Heart left ventricle (tissue), 16 donors: ENCODE measurements at regions not wholly inside any gene's neighbourhood (a gene's known extent, or its start where the extent isn't known, plus 50 kb on each side); places are given as distances from the start of the nearest gene placed in this dataset.

Source experiments
- ATAC-seq, 4 donors: fragments of 200-7000 bp; cut with Tn5 transposase; one replicate each; pipeline ENCODE4 v1.9.1; 2020 to 2022; ENCODE audit warnings: moderate library complexity in 4 of 4, mild to moderate bottlenecking in 3 of 4, moderate number of reproducible peaks in 1 of 4
- DNase-seq, 5 donors: peaks; one replicate each; pipeline ENCODE4 v3.0.0-alpha.2; 2020
- H3K27ac ChIP-seq, 12 donors: fragments of 200-600 bp; sonication (generic) in 4 of 12; one replicate each; pipeline versions ENCODE4 v1.5.0 to v1.8.0; 2016 to 2022; ENCODE audit warnings: mild to moderate bottlenecking in 2 of 12
- H3K27me3 ChIP-seq, 9 donors: fragments of 200-600 bp; sonication (generic) in 2 of 9; one replicate each; pipeline versions ENCODE4 v1.5.1 to v1.8.0; 2016 to 2022; ENCODE audit warnings: mild to moderate bottlenecking in 3 of 9
- H3K36me3 ChIP-seq, 9 donors: fragments of 200-600 bp; sonication (generic) in 2 of 9; one replicate each; pipeline versions ENCODE4 v1.5.0 to v1.8.0; 2018 to 2022; ENCODE audit warnings: mild to moderate bottlenecking in 2 of 9
- H3K4me1 ChIP-seq, 12 donors: fragments of 200-600 bp; sonication (generic) in 4 of 12; one replicate each; pipeline versions ENCODE4 v1.5.0 to v1.8.0; 2016 to 2022; ENCODE audit warnings: mild to moderate bottlenecking in 3 of 12
- H3K4me3 ChIP-seq, 12 donors: fragments of 200-600 bp; sonication (generic) in 4 of 12; one replicate each; pipeline versions ENCODE4 v1.5.0 to v1.8.0; 2017 to 2022; ENCODE audit warnings: mild to moderate bottlenecking in 9 of 12, moderate library complexity in 4 of 12
- H3K9me3 ChIP-seq, 12 donors: fragments of 200-600 bp; sonication (generic) in 4 of 12; one replicate each; pipeline versions ENCODE4 v1.5.0 to v1.8.0; 2016 to 2022; ENCODE audit warnings: mild to moderate bottlenecking in 1 of 12
- POLR2A ChIP-seq, 2 donors: fragments of 450-650 bp; IDR thresholded peaks; one replicate each; pipeline ENCODE4 v1.6.1; 2017; ENCODE audit warnings: antibody characterized with exemption in 2 of 2, mild to moderate bottlenecking in 2 of 2, moderate library complexity in 2 of 2
- WGBS, 4 donors: extraction: QIAGEN DNeasy Blood & Tissue Kit in 2 of 4; methylation state at CpG; one replicate each; pipeline versions ENCODE4 v1.1.5 to v1.1.7; 2013 to 2018; 5-methylcytosine and 5-hydroxymethylcytosine counted together
- intact Hi-C, 10 donors: fragments of 100-400 bp; cut with DNase I; formaldehyde crosslinking; loops; one replicate each; pipeline versions ENCODE4 v1.11.1 to v1.14.2; 2022
- TF ChIP-seq, protein P1 (sequence below), 12 donors: fragments of 200-600 bp; sonication (generic) in 4 of 12; IDR thresholded peaks; one replicate each; pipeline versions ENCODE4 v1.5.0 to v1.8.0; 2018 to 2022; ENCODE audit warnings: antibody characterized with exemption in 12 of 12, mild to moderate bottlenecking in 5 of 12
- donor health status: ischemic (EF 13 %, LVEDD 7.1; RV severe dilation, severe dysfunction).
- donor health status: healthy with polysubstance abuse.
- donor health status: DM: no; HTN: yes; CAD: no.
- donor health status: DM: no; HTN: no; CAD: no.
- donor health status: ischemic (EF 25% LVEDD 6.9; RV normal size, moderate dysfunction).
- donor health status: ischemic (EF 25% LVEDD 5.7; RV mildly dilated, moderate dysfunction).
- donor health status: healthy.
- donor health status: DM: yes; HTN: yes; CAD: no.
- donor health status: ischemic (EF 35%, LVEDD 5.7; RV mildly dilated, moderate dysfunction).
- donor health status: nonischemic (EF 11% LVEDD 7.7; RV severe dilation, severe dysfunction).
- donor health status: DM: yes; HTN: yes; CAD: no.
- donor health status: PGD.
- donor health status: ischemic (EF 29% LVEDD 5.4; RV normal size, mild dysfunction).
- donor health status: nonischemic (EF 23%, LVEDD 6.1; RV moderate dilation, normal function).

DNA sequence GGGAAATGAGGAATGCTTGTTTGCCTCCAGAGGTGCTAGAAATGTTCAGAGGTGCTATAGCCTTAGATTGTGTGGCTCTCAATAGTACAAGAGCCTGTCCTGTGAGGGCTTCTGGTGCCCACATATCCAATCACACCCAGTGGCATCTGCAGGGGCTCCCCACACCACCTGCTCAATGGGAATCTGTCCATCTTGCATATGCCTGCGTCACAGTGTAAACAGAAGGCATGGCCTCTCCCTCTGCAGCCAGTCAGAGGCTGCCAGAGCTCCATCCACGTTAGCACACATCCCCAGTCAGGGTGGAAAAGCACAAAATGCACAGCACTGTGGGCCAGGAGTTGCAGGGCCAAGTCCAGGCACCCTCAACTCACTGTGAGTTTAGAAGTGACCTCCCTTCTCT lies 113.6 kb upstream of the GRIK3 start:
- ATAC-seq (no peak), DNase-seq (no peak)
- Histone ChIP-seq H3K9me3 (no peaks in the 10 kb centered on the region), H3K27me3 (peaks cover 0 to 15% (median 0%) of the 10 kb centered on the region in 9 donors), H3K27ac (no peak overlapping the region), H3K4me3 (no peak overlapping the region), H3K36me3 (no peaks in the 10 kb centered on the region), H3K4me1 (peaks cover 0 to 6% (median 0%) of the 10 kb centered on the region in 12 donors)
- intact Hi-C loops, result no loop called here
- TF ChIP-seq, protein P1, sequence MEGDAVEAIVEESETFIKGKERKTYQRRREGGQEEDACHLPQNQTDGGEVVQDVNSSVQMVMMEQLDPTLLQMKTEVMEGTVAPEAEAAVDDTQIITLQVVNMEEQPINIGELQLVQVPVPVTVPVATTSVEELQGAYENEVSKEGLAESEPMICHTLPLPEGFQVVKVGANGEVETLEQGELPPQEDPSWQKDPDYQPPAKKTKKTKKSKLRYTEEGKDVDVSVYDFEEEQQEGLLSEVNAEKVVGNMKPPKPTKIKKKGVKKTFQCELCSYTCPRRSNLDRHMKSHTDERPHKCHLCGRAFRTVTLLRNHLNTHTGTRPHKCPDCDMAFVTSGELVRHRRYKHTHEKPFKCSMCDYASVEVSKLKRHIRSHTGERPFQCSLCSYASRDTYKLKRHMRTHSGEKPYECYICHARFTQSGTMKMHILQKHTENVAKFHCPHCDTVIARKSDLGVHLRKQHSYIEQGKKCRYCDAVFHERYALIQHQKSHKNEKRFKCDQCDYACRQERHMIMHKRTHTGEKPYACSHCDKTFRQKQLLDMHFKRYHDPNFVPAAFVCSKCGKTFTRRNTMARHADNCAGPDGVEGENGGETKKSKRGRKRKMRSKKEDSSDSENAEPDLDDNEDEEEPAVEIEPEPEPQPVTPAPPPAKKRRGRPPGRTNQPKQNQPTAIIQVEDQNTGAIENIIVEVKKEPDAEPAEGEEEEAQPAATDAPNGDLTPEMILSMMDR (IDR thresholded peaks at IDR 0.05), result no peak
- no peak for TF ChIP-seq POLR2A (IDR thresholded peaks at IDR 0.05)
- 35 to 48% (median 41%) methylated on average over 2 of the region's 2 CpGs for WGBS, 4 donors

DNA sequence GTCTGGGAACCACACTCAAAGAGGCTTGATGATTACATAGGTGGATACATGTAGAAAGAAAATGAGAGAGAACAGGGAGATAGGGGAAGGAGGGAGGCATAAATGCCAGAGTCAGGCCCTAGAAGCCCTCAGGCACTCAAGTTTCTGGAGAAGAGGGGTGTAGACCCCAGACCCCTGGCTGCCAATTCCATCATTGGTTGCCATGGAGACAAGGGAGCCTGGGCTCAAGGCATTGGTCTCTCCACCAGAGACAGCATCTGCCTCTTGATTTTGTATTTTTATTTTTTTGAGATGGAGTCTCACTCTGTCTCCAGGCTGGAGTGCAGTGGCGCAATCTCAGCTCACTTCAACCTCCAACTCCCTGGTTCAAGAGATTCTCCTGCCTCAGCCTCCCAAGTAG lies 114.3 kb upstream of the GRIK3 start:
- H3K4me3 ChIP-seq, result no peak overlapping the region
- H3K9me3 ChIP-seq, result no peaks in the 10 kb centered on the region
- no peak overlapping the region for H3K27ac ChIP-seq
- intact Hi-C loops, result no loop called here
- DNase-seq (no peak), ATAC-seq (no peak)
- H3K27me3 ChIP-seq, result peaks cover 0 to 15% (median 0%) of the 10 kb centered on the region in 9 donors
- H3K36me3 ChIP-seq, result no peaks in the 10 kb centered on the region
- peaks cover 0 to 6% (median 0%) of the 10 kb centered on the region in 12 donors for H3K4me1 ChIP-seq
- 78 to 97% (median 88%) methylated on average over 1 of the region's 1 CpG for WGBS, 4 donors
- TF ChIP-seq POLR2A (IDR thresholded peaks at IDR 0.05), result no peak
- TF ChIP-seq, protein P1 (IDR thresholded peaks at IDR 0.05), result no peak

DNA sequence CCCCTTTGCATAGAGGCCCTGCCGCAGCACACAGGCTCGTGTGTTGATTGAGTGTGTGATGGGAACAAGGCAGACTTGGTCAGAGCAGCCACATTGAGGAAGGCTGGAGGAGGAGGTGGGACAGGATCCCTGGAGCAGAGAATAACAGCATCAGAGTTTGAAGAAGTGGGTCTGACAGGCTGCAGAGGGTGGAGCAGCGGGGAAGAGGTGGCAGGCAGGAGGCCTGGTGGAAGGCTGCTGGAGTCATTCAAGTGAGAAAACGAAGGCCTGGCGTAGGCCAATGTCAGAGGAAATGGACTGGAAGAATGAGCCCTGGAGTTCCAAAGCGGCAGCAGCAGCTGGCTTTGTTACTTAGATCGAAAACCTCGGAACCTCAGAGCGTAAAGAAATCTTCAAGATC lies 115.0 kb upstream of the GRIK3 start:
- H3K27ac ChIP-seq, result no peak overlapping the region
- 70 to 73% (median 71%) methylated on average over 9 of the region's 9 CpGs for WGBS, 4 donors
- ATAC-seq (no peak), DNase-seq (no peak)
- no peaks in the 10 kb centered on the region for H3K36me3 ChIP-seq
- peaks cover 0 to 6% (median 0%) of the 10 kb centered on the region in 12 donors for H3K4me1 ChIP-seq
- TF ChIP-seq, protein P1 (IDR thresholded peaks at IDR 0.05), result no peak
- no peak for TF ChIP-seq POLR2A (IDR thresholded peaks at IDR 0.05)
- intact Hi-C loops, result no loop called here
- no peak overlapping the region for H3K4me3 ChIP-seq
- no peaks in the 10 kb centered on the region for H3K9me3 ChIP-seq
- H3K27me3 ChIP-seq, result peaks cover 0 to 12% (median 0%) of the 10 kb centered on the region in 9 donors

DNA sequence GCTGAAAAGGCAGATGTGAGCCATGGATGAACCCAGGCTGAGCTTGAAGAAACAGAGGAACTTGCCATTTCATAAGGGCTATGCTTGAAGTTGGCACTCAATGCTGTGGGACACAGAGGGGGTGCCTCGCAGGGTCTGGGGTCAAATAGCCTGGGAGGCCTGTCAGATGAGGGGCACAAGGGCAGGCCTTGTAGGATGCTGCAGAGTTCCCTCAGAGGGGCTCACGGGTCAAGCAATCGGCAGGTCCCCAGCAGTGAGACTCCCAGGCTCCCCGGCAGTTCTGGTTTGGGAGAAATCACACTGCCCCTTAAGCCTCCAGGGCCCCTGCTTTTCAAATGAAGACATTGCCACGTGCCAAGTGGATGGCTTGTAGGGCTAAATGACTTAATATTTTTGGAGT lies 116.7 kb upstream of the GRIK3 start:
- no peaks in the 10 kb centered on the region for H3K36me3 ChIP-seq
- no peak overlapping the region for H3K27ac ChIP-seq
- ATAC-seq, result no peak
- H3K9me3 ChIP-seq, result no peaks in the 10 kb centered on the region
- H3K4me3 ChIP-seq, result no peak overlapping the region
- peaks cover 0 to 6% (median 0%) of the 10 kb centered on the region in 12 donors for H3K4me1 ChIP-seq
- no peak for TF ChIP-seq POLR2A (IDR thresholded peaks at IDR 0.05)
- TF ChIP-seq, protein P1 (IDR thresholded peaks at IDR 0.05), result no peak
- intact Hi-C loops, result no loop called here
- peaks cover 0 to 10% (median 0%) of the 10 kb centered on the region in 9 donors for H3K27me3 ChIP-seq
- WGBS, 4 donors, result 60 to 65% (median 61%) methylated on average over 5 of the region's 5 CpGs
- DNase-seq, result no peak
